RCC 7860 (cell line): ENCODE measurements at regions not wholly inside any gene's neighbourhood (a gene's known extent, or its start where the extent isn't known, plus 50 kb on each side); places are given as distances from the start of the nearest gene placed in this dataset.
"Not testable (repeated sequence)": the region's sequence is repeated elsewhere in the genome, so short reads cannot be mapped to it uniquely, and the experiment has no call there.

Experiments
- DNase-seq: peaks from one replicate; pipeline ENCODE4 v3.0.0-alpha.2; 2015; ENCODE audit warnings: low spot score
- FAIRE-seq: peaks from 2 replicates; lab custom pipeline; 2012; peaks lifted over from hg19 to GRCh38; lab: Jason Lieb, UNC

DNA sequence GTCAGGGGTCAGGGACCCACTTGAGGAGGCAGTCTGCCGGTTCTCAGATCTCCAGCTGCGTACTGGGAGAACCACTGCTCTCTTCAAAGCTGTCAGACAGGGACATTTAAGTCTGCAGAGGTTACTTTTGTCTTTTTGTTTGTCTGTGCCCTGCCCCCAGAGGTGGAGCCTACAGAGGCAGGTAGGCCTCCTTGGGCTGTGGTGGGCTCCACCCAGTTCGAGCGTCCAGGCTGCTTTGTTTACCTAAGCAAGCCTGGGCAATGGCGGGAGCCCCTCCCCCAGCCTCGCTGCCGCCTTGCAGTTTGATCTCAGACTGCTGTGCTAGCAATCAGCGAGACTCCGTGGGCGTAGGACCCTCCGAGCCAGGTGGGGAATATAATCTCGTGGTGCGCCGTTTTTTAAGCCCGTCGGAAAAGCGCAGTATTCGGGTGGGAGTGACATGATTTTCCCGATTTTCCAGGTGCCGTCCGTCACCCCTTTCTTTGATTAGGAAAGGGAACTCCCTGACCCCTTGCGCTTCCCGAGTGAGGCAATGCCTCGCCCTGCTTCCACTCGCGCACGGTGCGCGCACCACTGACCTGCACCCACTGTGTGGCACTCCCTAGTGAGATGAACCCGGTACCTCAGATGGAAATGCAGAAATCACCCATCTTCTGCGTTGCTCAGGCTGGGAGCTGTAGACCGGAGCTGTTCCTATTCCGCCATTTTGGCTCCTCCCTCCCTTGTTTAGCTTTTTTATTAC lies 268.6 kb upstream of the SATB1 start:
- not testable (repeated sequence) for DNase-seq, FAIRE-seq

DNA sequence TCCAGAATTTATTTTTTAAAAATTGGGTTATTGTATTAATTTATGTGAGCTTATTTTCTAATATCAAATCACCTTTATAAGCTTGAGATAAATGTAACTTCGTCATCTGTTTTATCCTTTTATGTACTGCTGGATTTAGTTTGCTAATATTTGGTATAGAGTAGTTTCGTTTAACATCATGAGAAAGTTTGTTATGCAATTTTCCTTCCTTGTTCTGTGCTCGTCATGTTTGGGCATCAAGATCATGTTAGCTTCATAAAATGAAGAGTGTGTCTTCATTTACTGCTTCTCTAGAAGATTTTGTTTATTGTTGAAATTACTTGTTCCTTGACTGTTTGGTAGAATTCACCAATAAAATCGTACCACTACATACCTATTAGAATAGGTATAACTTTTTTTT lies 262.1 kb upstream of the SATB1 start:
- DNase-seq: no peak
- FAIRE-seq: no peak

DNA sequence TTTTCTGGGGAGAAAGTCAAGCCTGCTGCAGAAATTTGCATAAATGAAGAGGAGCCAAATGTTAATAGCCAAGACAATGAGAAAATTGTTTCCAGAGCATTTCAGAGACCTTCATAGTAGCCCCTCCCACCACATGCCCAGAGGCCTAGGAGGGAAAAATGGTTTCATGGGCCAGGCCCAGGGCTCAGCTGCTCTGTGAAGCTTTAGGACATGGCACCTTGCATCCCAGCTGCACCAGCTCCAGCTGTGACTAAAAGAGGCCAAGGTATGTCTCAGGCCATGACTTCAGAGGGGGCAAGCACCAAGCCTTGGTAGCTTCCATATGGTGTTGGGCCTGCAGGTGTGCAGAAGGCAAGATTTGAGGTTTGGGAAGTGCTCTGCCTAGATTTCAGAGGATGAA lies 258.8 kb upstream of the SATB1 start:
- FAIRE-seq (no peak), DNase-seq (no peak)

DNA sequence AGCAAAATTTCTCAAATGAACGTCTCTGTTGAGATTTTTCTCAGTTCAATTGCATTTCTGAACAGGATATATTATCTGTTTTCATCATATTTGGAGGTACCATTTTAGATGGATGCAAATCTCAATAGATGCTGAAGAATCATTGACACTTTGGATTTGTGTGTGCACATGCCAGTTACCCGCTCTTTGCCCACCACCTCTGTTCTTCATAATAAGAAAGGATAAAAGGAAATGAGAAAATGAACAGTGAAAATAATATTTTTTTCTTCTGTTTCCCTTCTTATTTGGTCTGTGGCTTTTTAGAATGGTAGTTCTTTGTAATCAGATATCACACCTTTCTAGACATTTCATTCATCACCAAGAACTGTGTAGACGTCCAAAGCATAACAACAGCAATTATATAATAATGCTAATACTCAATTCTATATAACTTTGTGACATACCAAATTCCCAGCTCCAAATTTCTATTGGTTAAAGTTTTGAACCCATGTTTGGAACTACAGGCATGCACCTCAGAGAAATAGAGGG lies 256.7 kb upstream of the SATB1 start:
- DNase-seq: no peak
- no peak for FAIRE-seq

DNA sequence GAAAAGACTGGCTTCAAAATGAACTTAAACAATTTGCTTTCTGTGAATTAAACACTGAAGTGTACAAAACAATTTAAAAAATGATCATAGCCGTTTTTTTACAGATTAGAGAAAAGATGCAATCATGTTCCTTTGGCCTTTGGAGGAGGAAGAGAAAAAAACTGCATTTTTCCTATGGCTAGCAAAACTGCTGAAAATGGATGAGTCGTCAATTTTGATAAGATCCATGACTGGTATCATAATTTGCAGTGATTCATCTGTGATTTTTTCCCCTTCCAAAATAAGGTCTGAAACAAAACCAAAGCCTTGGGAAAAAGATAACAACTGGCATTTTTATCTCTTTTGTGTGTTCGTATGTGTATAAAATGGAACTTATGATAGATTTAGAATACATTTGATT lies 255.6 kb upstream of the SATB1 start:
- no peak for DNase-seq

DNA sequence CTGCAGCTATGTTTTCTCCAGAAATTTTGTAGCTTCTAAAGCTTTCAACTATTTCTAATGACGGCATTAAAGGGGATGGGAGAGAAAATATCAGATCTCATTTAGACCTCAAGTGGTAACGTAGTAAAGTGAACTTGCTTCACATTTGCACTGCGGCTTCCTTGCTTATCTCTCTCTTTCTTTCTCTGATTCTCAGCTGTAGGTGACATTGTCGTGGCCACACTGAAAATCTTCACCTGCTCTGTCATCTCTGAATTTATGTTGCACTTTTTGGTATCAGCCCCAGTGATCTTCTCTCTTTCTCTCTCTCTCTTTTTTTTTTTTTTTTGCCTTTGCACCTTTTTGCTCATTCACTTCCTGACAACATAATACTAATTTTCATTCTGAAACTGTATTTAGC lies 254.1 kb upstream of the SATB1 start:
- FAIRE-seq: no peak
- DNase-seq: no peak

More for the DNA sequence above, 255.6 kb upstream of the SATB1 start:
- no peak for FAIRE-seq

DNA sequence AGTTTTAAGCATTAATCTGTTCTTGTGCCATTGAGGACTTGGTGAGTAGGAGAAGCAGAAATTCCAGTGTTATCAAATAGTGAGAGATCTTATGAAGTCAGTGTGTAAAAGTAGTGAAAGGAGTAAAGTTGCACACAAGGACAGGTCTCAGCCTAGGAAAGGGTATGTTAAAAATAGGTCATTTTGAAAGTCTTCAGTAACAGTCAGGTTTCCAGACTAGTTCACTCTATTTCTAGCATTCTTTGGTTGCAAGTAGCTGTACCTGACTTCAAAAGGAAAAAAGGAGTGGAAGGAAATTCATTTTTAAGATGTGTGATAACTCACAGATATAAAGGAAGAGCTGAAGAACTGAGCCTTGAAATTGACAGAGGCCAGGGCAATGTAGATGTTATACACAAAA lies 250.1 kb upstream of the SATB1 start:
- FAIRE-seq (no peak), DNase-seq (no peak)

DNA sequence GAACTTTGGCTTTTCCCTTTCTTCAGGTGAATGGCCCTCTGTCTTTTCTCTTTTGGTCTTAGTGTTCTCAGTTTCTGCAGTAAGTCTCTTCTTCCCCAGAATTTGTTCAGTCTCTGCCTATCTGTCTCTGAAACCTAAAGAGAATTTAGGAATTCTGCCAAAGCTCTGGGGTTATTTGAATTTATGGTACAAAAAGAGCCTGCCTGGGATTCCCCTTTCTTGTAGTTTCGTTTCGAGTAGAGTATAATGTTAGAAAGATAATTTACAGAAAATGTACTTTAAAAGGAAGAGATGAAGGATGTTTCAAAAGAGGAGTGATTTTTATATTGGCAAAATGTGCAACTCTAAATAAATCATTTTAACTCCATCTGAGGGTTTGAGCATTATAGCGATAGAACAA lies 247.4 kb upstream of the SATB1 start:
- FAIRE-seq: no peak
- DNase-seq: no peak

DNA sequence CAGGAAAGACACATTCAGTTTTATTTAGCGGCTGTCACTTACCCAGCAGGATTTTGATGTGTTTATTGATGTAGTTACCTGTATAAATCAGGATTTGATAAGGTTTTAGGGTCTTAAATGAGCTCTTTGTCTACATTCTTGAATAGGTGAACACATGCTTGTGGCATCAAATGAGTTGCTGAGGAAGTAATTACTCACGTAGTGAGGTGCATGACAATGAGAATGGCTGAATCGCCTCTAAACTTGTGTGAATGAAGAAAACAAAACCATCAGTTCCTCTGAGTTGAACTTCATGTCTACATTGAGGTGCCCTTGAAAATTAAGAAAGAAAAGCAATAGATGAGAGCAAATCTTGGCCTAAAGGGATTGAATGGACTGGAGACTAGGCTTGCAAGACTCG lies 245.6 kb upstream of the SATB1 start:
- FAIRE-seq (no peak), DNase-seq (no peak)

DNA sequence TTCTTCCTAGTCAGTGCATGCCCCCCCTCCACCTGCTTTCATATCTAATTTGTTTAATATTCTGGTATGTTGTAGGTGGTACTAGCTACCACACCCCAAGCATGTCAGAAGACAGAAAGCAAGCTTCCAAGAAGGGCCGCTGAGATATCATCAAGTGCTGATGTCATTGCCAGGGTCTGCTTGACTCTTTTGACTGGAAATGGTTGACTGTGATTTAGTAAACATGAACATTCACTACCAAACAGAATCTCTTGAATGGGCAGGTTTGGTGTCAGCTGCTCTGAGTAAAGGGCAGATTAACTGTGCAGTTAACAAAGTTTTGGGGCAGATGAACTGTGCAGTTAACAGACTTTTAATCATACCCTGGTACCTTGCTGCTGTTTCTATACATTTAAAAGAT lies 244.2 kb upstream of the SATB1 start:
- FAIRE-seq: no peak

DNA sequence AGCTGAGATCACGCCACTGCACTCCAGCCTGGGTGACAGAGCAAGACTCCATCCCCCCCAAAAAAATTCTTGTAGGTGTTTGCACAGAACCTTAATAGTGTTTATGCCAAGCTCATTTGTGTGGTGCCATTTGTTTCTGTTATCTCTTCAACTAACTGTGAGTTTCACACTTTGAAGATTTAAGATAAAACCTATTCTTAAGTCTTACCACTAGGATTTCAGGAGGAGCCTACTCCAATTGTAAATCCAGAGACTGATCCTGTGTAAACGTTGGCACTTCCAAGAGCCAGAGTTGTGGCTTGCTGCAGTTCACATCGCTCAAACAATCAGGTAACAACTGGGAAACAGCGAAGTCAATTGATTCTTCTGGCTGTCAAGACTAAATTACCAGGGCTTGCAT lies 242.4 kb upstream of the SATB1 start:
- no peak for FAIRE-seq

More for the DNA sequence above, 244.2 kb upstream of the SATB1 start:
- no peak for DNase-seq

DNA sequence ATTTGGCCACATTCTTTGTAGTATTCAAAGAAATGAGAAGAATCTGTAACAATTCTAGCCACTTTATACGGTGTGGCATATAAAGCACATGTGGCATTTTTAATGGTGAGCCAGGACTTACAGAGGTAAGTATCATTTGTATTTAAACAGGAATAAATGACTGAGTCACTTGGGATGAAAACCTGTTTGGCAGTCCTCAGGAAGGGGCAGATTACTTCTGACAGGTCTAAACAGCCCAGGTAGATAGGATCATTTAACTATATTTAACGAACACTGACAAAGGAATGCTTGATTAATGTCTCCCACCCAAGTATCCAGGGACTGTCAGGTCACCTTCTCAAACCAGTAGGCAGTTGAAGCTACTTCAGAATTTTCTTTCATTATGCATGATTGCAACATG lies 241.5 kb upstream of the SATB1 start:
- no peak for DNase-seq
- FAIRE-seq: no peak

More for the DNA sequence above, 242.4 kb upstream of the SATB1 start:
- DNase-seq: no peak

DNA sequence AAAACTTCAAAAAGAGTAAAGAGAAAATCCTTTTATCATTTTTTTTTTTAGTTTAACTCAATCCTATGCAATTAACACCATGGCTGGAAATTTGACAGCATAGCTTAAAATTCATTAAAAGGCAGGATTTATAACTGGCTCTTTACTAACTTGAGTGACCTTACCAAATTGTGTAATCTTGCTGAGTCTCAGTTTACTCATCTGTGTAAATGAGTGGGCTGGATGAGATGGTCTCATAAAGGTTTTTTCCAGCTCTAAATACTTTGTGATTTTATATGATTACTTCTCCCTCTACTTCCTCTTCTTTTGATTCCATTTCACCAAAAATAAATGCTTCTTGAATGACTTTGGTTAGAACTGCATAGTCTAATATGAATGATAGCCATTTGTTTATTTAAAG lies 234.9 kb upstream of the SATB1 start:
- FAIRE-seq (no peak), DNase-seq (no peak)

DNA sequence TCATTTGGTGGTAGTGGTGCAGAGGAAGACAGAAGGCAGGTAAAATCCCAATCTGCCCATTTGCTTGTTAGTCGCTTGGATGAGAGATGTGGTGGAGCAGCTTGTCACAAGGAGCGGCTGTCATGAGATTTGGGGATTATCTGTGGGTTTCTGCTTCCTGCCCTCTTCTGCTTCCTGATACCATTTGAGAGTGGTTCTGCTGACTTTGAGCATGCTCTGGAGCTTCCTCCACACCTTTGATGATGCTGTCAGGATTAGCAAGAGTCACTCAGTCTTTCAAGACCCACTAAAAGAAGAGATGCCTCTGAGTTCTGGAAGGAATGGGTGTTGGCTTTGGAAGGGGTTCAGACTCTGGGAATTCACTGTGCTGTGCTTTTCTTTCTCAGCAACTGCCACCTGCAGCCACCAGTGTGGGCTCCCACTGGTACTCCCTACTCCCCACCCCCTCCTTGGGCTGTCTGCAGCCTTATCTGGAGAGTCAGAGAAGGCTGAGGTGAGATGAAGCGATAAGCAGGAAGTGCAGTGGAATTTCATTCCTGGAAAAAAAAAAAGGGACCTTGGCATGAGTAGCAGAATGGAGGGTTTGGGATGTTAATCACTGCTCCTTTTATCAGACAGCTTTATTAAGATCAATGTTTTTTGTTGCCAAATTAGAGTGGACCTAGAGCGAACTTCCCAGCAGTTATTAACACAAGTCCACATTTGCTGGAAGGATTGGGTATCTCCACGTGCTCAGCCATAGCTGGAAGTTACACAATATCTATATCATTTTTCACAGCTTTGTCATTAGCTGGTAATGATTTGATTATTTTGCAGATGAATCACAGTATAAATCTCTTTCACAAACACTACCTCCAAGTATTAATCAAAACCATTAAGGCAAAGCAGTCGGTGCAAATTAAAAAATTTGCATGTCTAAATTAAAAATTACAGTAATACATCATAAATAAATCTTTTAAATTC lies 233.0 kb upstream of the SATB1 start:
- DNase-seq (no peak), FAIRE-seq (no peak)

DNA sequence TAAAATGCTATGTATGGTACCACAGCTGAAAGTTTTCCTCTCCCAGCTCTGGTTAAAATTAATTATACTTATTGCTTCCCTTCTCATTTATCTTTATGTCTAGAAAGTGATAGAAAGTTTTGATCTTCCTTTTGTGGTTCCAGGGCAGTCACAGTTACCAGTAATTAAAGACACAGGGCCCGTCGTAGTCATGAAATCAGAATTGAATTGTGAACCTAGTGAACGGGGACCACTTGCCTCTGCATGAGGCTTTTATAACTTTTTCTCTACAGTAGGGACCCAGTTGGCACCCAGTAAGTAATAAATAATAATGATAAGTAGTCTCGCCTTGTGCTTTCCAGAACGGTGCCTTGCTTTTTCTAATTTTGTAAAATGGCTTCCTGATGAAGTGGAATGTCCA lies 231.7 kb upstream of the SATB1 start:
- FAIRE-seq: no peak

DNA sequence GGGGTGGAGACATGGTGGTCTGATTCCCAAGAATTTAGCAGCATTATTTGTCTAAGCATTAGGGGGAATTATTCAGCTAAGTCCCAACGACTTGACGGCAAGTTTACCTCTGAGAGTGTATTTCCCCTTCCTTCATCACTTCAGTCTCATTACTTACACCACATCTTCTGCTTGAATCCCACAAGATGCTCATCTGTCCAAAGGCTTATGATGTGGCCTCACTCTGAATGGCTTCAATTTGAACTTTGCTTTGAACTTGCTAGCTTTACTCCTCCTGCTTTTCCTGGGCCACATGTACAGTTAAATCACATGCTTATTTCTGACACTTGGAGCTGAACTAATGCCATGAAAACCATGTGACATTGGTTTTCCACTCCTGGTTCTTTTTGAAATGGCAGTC lies 231.3 kb upstream of the SATB1 start:
- FAIRE-seq: no peak
- no peak for DNase-seq

More for the DNA sequence above, 231.7 kb upstream of the SATB1 start:
- no peak for DNase-seq

DNA sequence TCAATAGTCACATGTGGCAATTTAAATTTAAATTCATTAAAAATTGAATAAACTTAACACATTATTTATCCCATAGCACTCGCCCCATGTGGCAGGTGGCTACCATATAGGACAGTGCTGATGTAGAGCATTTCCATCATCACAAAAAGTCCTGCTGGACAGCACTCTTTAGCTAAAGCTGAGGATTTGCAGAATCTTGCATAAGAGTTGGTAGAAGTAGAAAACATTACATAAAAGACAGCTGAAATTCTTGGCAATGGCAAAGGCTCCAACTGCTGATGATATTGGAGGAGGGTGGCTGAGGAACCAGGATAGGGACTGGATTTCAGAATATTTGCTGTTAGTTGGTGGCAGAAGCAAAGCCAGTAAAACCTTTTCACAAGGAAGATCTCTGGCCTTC lies 230.7 kb upstream of the SATB1 start:
- FAIRE-seq: no peak
- no peak for DNase-seq

DNA sequence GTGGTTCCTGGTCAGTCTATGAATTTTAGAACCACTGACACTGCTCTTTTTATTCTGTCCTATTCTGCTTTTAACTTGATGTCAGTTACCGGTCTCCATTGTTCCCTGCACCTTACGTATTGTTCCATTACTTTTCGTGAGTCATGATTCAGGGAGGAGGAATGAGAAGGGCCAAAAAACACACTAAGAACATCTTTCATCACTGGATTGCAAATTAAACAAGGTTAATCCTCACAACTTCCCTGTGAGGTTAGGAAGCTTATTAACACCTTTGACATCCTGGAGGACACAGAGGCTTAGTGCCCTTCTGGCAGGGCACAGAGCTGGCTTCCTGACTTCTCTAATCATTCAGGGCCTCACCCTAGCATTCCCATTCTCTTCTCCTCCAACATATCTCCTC lies 227.6 kb upstream of the SATB1 start:
- FAIRE-seq (no peak), DNase-seq (no peak)

DNA sequence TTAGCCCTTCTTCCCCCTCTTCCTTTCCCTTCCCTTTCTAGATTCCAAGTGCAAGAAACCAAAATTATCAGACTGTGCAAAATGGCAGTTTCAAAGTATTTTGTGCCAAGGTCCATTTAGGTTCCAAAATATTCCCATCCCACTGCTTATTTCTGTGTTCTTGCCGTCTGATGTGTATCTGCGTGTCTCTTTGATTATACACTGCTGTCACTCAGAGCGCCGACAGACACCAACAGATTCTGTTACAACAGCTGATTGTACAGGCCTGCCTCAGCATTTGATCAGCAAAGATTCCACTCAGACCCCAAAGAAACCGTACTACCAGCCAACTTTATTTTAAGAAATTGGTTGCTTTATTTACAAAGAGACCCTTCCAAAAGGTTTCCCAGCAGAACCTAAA lies 225.6 kb upstream of the SATB1 start:
- DNase-seq (no peak), FAIRE-seq (no peak)

DNA sequence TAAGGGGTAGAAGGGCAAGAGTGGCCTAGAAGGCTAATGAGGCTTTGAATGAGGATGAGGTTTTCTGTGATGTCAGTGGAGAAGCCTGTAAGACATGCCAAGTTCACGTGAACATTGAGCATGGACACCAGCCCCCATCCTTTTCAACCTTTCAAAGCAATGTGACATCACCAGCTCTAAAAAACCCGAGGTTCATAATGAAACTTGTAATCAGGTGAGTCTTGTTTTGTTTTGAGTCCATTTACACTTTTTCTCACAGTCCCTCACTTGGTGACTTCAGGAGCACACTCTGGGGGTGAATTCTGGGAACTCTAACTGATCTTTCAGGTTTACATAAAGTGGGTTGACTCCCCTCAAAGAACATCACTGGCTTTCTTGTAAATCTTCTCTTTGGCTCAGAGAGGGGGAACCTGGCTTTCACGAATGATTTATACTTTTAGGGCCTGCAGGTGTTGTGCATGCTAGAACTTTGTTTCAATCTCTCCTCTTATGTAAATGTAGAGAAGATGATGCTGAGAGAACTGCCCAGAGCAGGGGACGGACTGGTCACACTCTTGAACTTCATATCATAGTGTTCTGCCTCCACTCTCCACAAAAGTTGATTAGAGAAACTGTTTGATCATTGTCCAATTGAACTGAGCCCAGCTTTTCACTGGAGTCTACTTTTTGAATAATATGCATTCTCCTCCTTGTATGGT lies 224.7 kb upstream of the SATB1 start:
- DNase-seq (no peak), FAIRE-seq (no peak)

DNA sequence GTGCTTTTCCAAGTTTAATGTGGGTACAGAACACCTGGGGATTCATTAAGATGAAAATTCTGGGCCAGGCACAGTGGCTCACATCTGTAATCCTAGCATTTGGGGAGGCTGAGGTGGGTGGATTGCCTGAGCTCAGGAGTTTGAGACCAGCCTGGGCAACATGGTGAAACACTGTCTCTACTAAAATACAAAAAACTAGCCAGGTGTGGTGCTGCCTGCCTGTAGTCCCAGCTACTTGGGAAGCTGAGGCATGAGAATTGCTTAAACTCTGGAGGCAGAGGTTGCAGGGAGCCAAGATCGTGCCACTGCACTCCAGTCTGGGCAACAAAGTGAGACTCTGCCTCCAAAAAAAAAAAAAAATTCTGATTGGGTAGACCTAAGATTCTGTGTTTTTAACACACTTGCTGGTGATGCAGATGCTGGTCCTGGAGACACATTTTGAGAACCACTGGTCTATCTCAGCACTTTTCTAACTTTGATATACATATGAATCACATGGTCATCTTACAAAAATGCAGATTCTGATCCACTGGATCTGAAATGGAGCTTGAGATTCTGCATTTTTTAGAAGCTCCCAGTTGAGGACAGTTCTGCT lies 223.8 kb upstream of the SATB1 start:
- DNase-seq (no peak), FAIRE-seq (no peak)
